Left kidney (tissue), 1 donor: ENCODE measurements at regions not wholly inside any gene's neighbourhood (a gene's known extent, or its start where the extent isn't known, plus 50 kb on each side); places are given as distances from the start of the nearest gene placed in this dataset.
A peak's percentile ranks its signal among the peaks of the same experiment; 100 is the strongest.
"Not testable (repeated sequence)": the region's sequence is repeated elsewhere in the genome, so short reads cannot be mapped to it uniquely, and the experiment has no call there.

ENCODE experiments used
- DNase-seq: peaks from one replicate; pipeline ENCODE4 v3.0.0-alpha.2; 2013

- DNase-seq, result no peak
These were observed 278.0 kb downstream of the ZBBX start for GRCh38 chr3:167102071-167102470.

DNA sequence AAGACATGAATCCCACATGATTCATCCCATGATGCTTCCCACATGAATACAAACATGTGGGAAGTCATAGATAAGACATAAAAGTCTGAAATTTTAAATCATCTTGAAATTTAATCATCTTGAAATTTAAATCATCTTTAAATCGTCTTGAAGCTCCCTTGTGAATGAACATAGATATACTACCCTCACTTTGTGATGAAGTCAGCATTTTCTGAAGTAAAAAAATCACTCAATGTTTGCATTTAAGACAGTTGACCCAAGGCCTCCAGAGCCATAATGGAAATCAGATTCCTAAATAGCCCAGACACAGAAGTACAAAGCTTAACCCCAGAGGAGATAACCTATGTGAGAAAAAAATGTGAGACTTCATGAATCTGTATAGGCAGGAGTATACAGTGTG is 279.4 kb downstream of the ZBBX start:
- no peak for DNase-seq

GRCh38 chr3:167100200-167100599 is 279.9 kb downstream of the ZBBX start:
- DNase-seq, result no peak

DNA sequence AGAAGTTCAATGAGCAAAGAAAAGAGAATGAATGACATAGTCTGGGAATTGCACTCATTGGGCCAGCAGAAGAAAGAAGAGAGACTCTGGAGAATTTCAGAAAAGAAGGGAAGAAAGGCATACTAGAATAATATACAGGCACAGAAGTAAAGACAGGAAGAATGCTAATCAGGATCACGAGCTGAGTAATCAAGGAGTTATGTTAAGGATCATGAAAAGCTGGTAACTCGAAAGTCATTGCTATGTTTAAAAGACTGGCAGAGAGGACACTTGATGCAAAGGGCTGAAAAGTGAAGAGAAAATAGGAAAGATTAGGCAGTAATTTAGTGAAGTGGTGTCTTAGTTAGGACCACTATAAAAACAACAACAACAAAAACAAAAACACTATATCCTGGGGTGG is 284.1 kb downstream of the ZBBX start:
- no peak for DNase-seq

DNA sequence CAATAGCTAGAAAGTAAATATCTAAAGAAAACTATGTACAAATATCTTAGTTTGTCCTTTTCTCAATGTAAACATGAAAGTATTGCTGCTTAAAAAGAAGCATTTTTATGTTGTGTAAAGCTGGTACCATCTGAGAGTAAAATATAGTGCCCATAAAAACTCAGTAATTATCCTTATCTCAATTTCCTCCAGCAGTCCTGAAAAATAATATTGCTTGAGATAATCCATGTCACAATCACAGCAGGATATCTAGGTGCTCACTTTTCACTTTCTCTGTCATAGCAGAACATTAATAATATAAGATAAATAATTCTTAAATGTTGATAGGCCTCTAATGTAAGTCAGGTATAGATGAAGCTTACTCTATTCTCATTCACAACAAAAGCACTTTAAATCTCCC is 285.5 kb downstream of the ZBBX start:
- DNase-seq, result no peak

- DNase-seq, result no peak
These were observed 288.9 kb downstream of the ZBBX start for GRCh38 chr3:167091226-167091625.

- peak; percentile 11 for DNase-seq
These were observed 295.6 kb downstream of the ZBBX start for GRCh38 chr3:167084545-167084944.

- DNase-seq, result no peak
These were observed 302.0 kb downstream of the ZBBX start for GRCh38 chr3:167078070-167078622.

- no peak for DNase-seq
These were observed 312.3 kb downstream of the ZBBX start for GRCh38 chr3:167067787-167068161.

DNA sequence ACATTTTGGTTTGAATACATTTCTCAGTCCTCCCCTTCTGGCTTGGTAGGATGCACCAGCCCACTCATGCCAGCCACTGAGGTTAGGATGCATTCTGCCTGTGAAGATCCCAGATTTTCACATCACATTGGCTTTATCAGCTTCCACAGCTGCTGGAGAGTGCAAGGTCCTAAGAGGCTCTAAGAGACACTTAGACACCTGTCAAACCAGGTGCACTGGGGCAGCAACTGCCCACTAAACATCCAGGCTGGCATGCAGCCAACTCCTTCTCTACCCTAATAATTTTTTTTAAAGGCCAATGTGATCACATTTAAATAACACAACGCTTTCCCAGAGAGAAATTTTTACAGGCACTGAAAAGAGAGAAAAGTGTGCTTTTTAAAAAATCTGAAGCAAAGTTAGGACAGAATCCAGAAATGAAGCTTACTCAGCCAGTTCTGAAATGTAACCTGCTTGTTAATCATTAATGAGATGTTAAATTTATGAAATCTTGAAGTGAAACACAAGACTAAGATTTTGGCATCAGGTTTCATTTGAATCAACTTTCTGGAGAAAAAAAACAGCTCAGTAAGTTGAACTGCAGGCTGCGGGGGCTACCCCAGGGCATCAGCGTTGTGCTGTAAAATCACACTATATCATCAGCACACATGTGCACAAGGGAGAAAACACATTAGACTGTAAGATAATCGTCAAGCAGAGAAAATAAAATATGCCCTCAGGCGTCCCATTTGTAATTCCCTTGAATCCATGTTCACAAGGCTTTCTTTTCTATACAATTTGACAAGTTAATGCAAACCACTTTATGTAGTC is 312.9 kb downstream of the ZBBX start:
- DNase-seq, result peak; percentile 28

GRCh38 chr3:167057581-167057980 is 322.5 kb downstream of the ZBBX start:
- no peak for DNase-seq

GRCh38 chr3:167054926-167055325 is 325.2 kb downstream of the ZBBX start:
- DNase-seq, result no peak

DNA sequence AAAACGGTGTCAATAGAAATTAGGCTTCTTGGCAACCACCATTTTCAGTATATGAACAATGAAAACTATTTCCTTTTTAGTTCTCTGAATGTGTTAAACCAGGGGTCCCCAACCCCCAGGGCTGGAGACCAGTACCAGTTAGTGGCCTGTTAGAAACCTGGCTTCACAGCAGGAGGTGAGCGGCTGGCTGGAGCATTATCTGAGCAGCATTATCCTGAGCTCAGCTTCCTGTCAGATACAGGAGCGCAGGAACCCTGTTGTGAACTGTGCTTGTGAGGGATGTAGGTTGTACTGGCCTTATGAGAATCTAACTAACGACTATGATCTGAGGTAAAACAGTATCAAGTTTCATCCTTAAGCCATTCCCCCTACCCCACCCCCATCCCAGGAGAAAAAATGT is 328.7 kb downstream of the ZBBX start:
- no peak for DNase-seq

DNA sequence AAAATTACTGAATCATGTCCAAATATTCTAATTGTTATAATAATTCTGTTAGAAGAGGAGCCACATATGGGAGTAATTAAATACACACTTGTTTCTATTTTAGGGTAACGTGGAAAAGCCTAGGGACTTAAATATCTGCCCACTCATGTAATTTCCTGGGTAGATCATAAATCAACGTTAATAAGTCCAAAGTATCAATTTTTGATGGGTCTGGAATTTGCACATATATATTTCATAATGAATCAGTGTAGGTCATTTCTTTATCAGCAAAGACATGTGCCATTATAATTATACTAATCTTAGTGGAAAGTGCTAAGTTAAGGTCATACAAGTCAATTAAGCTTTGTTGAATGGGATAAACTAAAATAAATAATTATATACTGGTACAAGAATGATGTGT is 346.2 kb downstream of the ZBBX start:
- DNase-seq, result no peak

DNA sequence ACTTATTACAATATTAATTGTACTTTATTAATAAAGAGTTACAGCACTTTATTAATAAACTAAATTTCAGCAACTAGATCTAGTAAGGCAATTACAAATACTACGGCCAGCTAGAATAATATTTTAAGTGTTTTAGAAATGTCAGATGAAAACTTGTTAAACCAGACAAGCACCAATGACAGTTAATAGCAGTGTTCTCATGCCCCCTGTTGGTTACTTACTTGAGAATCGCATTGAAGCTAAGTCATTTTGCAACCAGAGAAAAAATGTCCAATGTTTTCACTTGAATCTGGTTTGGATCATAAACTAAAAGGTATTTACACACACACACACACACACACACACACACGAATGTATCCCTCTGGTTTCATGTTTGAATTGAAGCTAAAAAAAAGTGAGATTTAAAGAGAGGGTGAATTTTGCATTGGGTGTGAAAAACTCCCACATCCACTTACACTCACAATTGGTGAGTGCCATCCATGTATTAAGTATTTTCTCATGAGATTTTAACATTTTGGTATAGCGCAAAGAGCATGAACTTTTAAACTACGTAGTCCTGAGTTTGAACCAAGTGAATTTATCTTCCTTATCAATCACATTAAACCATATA is 347.7 kb downstream of the ZBBX start:
- peak; percentile 69 for DNase-seq

DNA sequence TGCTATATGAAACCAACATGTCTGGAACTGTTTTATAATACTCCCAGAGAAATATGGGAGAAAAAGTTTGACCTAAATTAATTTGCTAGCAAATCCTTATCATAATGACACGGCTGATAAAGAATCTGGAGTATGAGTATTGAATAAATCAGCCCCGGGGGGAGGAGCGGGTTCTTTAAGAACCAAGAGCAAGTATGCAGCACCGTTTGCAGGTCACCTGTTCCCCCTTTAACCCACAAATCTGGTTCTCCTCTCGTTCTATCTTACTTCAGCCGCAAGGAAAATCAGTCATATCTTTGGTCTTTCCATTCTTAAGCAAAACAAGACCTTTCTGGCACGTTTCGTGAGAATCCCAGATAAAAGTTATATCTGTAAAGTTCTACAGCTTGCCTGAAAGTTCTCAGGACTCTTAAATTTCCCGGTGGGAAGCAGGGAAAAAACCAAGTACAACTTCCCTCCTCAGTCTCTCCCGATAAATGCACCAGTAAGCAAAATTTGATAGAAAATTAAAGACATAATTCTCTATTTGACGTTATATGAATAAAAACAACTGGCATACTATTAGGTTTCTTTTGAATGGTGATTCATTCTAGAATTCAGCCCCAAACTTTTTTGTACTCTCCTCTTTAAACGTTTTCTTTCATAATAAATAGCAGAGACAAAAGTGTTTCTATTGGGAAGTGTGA is 348.6 kb downstream of the ZBBX start:
- no peak for DNase-seq

DNA sequence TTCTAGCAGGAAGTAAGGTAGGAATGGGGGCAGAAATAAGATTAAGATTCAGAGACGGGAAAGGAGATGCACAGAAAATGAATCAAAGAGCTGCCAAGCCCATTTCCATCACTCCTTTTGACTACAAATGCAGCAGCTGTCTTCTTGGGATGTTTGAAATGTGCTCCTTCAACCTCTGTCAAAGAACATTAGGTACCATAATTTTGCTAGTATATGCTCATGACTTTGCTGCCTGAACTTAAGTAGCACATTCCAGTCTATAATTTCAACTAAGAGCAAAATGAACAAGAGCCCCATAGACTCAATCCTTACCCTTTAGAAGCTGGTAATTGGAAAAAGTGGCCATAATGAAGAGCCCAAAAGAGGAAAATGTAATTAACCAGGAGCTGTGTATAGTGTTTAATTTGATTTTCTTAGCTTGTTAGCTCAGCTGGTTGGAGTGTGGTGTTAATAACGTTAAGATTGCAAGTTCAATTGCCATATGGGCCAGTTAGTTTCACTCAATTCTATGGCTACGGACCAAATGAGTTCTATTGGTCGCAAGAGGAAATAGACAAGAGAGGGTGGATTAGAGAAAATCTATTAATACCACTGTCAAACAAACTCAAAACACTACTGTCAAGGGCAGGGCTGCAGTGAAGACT is 349.9 kb downstream of the ZBBX start:
- DNase-seq, result no peak

GRCh38 chr3:167019503-167019902 is 360.6 kb downstream of the ZBBX start:
- DNase-seq, result not testable (repeated sequence)

- DNase-seq, result not testable (repeated sequence)
These were observed 361.4 kb downstream of the ZBBX start for GRCh38 chr3:167018591-167019111.

GRCh38 chr3:167012691-167013090 is 367.4 kb downstream of the ZBBX start:
- no peak for DNase-seq

GRCh38 chr3:167008791-167009190 is 371.3 kb downstream of the ZBBX start:
- no peak for DNase-seq

GRCh38 chr3:167001374-167001773 is 378.7 kb downstream of the ZBBX start:
- no peak for DNase-seq
